Stimulated activated naive CD8-positive, alpha-beta T cell treated with anti-CD3 and anti-CD28 coated beads, Interleukin-15, Interleukin-2, amounts not matched to agents 100 ng/mL and 50 ng/mL, for 24 hours (primary cell): ENCODE measurements at regions not wholly inside any gene's neighbourhood (a gene's known extent, or its start where the extent isn't known, plus 50 kb on each side); places are given as distances from the start of the nearest gene placed in this dataset.
"Not testable (repeated sequence)": the region's sequence is repeated elsewhere in the genome, so short reads cannot be mapped to it uniquely, and the experiment has no call there.

Experiments
- H3K27ac Mint-ChIP-seq: one replicate; pipeline ENCODE4 v1.8.0; 2021; ENCODE audit warnings: mild to moderate bottlenecking, mixed read lengths
- H3K27me3 Mint-ChIP-seq: one replicate; pipeline ENCODE4 v1.8.0; 2021; ENCODE audit warnings: mixed read lengths
- H3K36me3 Mint-ChIP-seq: one replicate; pipeline ENCODE4 v1.8.0; 2021; ENCODE audit warnings: low read depth, mixed read lengths
- H3K4me1 Mint-ChIP-seq: one replicate; pipeline ENCODE4 v1.8.0; 2021; ENCODE audit warnings: low read depth, mixed read lengths
- H3K4me3 Mint-ChIP-seq: one replicate; pipeline ENCODE4 v1.8.0; 2021; ENCODE audit warnings: mild to moderate bottlenecking, mixed read lengths
- H3K9me3 Mint-ChIP-seq: one replicate; pipeline ENCODE4 v1.8.0; 2021; ENCODE audit warnings: mixed read lengths

GRCh38 chr6:104477569-104477968, 382.1 kb downstream of the HACE1 start:
- H3K4me1 Mint-ChIP-seq, result no peaks in the 10 kb centered on the region

GRCh38 chr6:104473021-104473429, 386.7 kb downstream of the HACE1 start:
- no peaks in the 10 kb centered on the region for H3K4me1 Mint-ChIP-seq
- peaks cover 2% of the 10 kb centered on the region for H3K27me3 Mint-ChIP-seq
- no peaks in the 10 kb centered on the region for H3K36me3 Mint-ChIP-seq
- no peak overlapping the region for H3K27ac Mint-ChIP-seq
- no peak overlapping the region for H3K4me3 Mint-ChIP-seq
- peaks cover 2% of the 10 kb centered on the region for H3K9me3 Mint-ChIP-seq

More at GRCh38 chr6:104477569-104477968, 382.1 kb downstream of the HACE1 start:
- Mint-ChIP-seq H3K36me3 (no peaks in the 10 kb centered on the region), H3K9me3 (no peaks in the 10 kb centered on the region), H3K4me3 (no peak overlapping the region), H3K27ac (no peak overlapping the region), H3K27me3 (peaks cover 1% of the 10 kb centered on the region)

- no peak overlapping the region for H3K4me3 Mint-ChIP-seq
- no peak overlapping the region for H3K27ac Mint-ChIP-seq
- H3K4me1 Mint-ChIP-seq, result no peaks in the 10 kb centered on the region
- H3K27me3 Mint-ChIP-seq, result peaks cover 4% of the 10 kb centered on the region
- peaks cover 3% of the 10 kb centered on the region for H3K9me3 Mint-ChIP-seq
- H3K36me3 Mint-ChIP-seq, result no peaks in the 10 kb centered on the region
These were observed 387.5 kb downstream of the HACE1 start for GRCh38 chr6:104472021-104472901.

DNA sequence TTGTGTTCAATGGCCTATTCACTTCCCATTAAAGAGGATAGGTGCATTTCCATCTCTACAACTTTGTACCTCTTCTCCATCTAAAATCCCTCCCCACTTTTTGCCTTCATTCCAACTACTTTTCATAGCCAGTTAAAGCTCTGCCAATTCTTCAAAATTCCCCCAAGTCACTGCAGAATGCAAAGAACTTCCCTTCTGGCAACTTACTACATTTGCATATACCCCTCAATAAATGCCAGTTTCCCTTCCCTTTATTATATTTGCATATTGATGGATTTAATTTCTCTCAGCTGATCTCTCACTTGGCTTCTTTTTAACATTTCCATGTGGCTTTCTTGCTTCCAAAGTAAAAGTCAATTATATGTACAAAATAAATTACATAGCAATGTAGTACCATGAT, 393.4 kb downstream of the HACE1 start:
- no peak overlapping the region for H3K27ac Mint-ChIP-seq
- no peak overlapping the region for H3K4me3 Mint-ChIP-seq
- H3K4me1 Mint-ChIP-seq, result no peaks in the 10 kb centered on the region

GRCh38 chr6:104462811-104463599, 396.7 kb downstream of the HACE1 start:
- H3K36me3 Mint-ChIP-seq, result no peaks in the 10 kb centered on the region

More for the DNA sequence above, 393.4 kb downstream of the HACE1 start:
- peaks cover 3% of the 10 kb centered on the region for H3K9me3 Mint-ChIP-seq
- H3K36me3 Mint-ChIP-seq, result no peaks in the 10 kb centered on the region
- peaks cover 4% of the 10 kb centered on the region for H3K27me3 Mint-ChIP-seq

DNA sequence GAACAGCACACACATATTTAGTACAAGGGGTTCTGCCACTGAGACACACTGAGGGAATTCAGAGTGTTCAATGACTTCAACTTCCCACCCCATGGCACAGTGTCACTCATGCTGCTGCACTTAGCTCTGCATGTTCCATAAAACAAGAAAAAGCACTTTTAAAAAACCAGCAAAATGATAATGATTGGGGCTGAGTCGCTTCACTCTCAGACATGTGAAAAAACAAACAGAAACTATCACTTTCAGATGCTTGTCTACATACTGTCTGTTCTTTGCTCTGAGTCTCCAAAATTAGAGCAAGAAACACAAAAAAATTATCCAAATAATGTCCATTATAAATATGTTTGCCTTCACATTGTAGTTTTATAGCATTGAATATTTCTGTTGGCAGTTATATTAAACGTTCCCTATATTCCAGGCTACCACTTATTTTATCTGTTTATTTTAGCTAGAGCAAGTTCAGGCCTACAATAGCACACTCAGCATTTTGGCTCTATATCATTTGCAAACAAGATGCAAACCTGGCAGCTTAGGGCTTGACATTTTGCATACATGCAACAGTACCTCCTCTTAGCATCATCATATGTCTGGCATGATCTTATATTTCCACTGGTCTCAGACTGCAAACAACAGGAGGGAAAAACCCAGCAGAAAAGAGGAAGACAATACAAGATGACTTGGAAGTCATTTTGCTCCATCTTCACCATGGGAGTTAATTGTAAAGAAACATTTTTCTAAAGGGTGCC, 398.8 kb downstream of the HACE1 start:
- H3K27me3 Mint-ChIP-seq, result no peaks in the 10 kb centered on the region
- no peak overlapping the region for H3K27ac Mint-ChIP-seq
- no peak overlapping the region for H3K4me3 Mint-ChIP-seq
- no peaks in the 10 kb centered on the region for H3K9me3 Mint-ChIP-seq
- H3K4me1 Mint-ChIP-seq, result no peaks in the 10 kb centered on the region
- H3K36me3 Mint-ChIP-seq, result no peaks in the 10 kb centered on the region

More at GRCh38 chr6:104462811-104463599, 396.7 kb downstream of the HACE1 start:
- no peak overlapping the region for H3K4me3 Mint-ChIP-seq
- no peaks in the 10 kb centered on the region for H3K4me1 Mint-ChIP-seq
- no peak overlapping the region for H3K27ac Mint-ChIP-seq
- peaks cover 1% of the 10 kb centered on the region for H3K27me3 Mint-ChIP-seq
- peaks cover 1% of the 10 kb centered on the region for H3K9me3 Mint-ChIP-seq

- no peaks in the 10 kb centered on the region for H3K27me3 Mint-ChIP-seq
- H3K9me3 Mint-ChIP-seq, result no peaks in the 10 kb centered on the region
- H3K4me1 Mint-ChIP-seq, result no peaks in the 10 kb centered on the region
- no peak overlapping the region for H3K27ac Mint-ChIP-seq
- H3K36me3 Mint-ChIP-seq, result no peaks in the 10 kb centered on the region
- no peak overlapping the region for H3K4me3 Mint-ChIP-seq
These were observed 400.2 kb downstream of the HACE1 start for GRCh38 chr6:104459543-104459942.

- H3K4me1 Mint-ChIP-seq, result no peaks in the 10 kb centered on the region
- H3K27me3 Mint-ChIP-seq, result no peaks in the 10 kb centered on the region
- no peak overlapping the region for H3K27ac Mint-ChIP-seq
- no peaks in the 10 kb centered on the region for H3K36me3 Mint-ChIP-seq
- H3K4me3 Mint-ChIP-seq, result no peak overlapping the region
- no peaks in the 10 kb centered on the region for H3K9me3 Mint-ChIP-seq
These were observed 409.8 kb downstream of the HACE1 start for GRCh38 chr6:104449918-104450317.

- H3K4me1 Mint-ChIP-seq, H3K9me3 Mint-ChIP-seq, H3K27me3 Mint-ChIP-seq, H3K4me3 Mint-ChIP-seq, H3K36me3 Mint-ChIP-seq, H3K27ac Mint-ChIP-seq: not testable (repeated sequence)
These were observed 413.3 kb downstream of the HACE1 start for GRCh38 chr6:104446101-104447080.

GRCh38 chr6:104434519-104434918, 425.2 kb downstream of the HACE1 start:
- no peak overlapping the region for H3K27ac Mint-ChIP-seq
- H3K4me1 Mint-ChIP-seq, result no peaks in the 10 kb centered on the region
- H3K36me3 Mint-ChIP-seq, result no peaks in the 10 kb centered on the region
- H3K4me3 Mint-ChIP-seq, result no peak overlapping the region
- H3K27me3 Mint-ChIP-seq, result no peaks in the 10 kb centered on the region
- H3K9me3 Mint-ChIP-seq, result peaks cover 6% of the 10 kb centered on the region

DNA sequence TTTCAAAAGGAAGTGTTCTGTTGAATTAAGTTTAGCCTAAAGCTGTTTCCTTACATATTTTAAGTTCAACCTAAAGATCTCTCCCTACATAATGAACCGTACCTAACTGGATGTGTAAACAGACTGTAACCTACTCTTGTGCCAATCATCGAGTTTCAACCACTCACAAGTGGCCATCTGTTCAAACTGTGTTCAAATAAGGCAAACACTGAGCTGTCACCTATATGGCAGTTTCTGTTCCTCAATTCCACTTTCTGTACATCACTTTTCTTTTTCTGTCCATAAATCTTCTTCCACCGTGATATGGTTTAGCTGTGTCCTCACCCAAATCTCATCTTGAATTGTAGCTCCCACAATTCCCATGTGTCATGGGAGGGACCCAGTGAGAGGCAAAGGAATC, 428.6 kb downstream of the HACE1 start:
- Mint-ChIP-seq H3K36me3 (no peaks in the 10 kb centered on the region), H3K4me3 (no peak overlapping the region), H3K27ac (no peak overlapping the region), H3K9me3 (peaks cover 6% of the 10 kb centered on the region), H3K4me1 (no peaks in the 10 kb centered on the region), H3K27me3 (no peaks in the 10 kb centered on the region)

DNA sequence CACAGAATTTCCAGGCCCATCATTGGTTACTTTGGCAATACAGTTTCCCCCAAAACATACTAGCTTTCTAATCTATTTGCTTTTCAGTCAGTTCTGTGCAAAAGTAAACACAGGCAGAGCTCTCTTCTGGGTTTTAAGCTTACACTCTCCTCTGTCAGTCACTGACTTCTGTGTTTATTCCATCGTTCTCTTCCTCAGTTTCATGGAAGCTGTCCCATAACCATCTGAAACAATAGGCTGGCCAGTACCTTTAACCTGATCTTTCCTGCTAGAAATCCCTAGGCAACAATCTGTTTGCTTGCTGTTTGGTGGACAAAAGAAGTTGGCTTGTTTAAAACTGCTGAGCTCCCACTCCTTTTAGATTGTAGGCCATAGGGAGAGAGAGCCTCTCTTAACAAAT, 431.5 kb downstream of the HACE1 start:
- no peaks in the 10 kb centered on the region for H3K4me1 Mint-ChIP-seq

DNA sequence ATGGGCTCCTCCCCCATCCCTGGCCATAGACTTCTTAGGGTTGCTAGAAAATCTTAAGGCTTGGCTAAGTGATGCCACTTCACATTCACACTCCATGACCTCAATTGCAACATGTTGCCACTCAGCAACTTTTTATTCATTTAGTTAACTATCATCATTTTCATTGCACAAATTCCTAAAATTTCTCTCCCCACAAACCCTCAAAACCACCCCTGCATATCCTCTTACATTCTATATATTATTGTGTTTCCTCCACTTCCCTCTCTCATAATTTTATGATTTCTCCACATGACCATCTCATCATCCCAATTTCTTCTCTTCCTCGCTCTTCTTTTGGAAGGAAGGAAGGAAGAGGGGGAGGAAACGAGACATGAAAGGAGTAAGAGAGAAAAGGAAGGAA, 436.0 kb downstream of the HACE1 start:
- Mint-ChIP-seq H3K27ac (no peak overlapping the region), H3K9me3 (peaks cover 20% of the 10 kb centered on the region), H3K4me3 (no peak overlapping the region)

More for the DNA sequence above, 431.5 kb downstream of the HACE1 start:
- H3K9me3 Mint-ChIP-seq, result peaks cover 8% of the 10 kb centered on the region
- H3K4me3 Mint-ChIP-seq, result no peak overlapping the region
- no peak overlapping the region for H3K27ac Mint-ChIP-seq
- H3K36me3 Mint-ChIP-seq, result no peaks in the 10 kb centered on the region
- no peaks in the 10 kb centered on the region for H3K27me3 Mint-ChIP-seq

GRCh38 chr6:104421650-104422049, 438.1 kb downstream of the HACE1 start:
- no peak overlapping the region for H3K27ac Mint-ChIP-seq
- H3K4me3 Mint-ChIP-seq, result no peak overlapping the region
- H3K27me3 Mint-ChIP-seq, result no peaks in the 10 kb centered on the region
- H3K4me1 Mint-ChIP-seq, result no peaks in the 10 kb centered on the region
- peaks cover 20% of the 10 kb centered on the region for H3K9me3 Mint-ChIP-seq
- H3K36me3 Mint-ChIP-seq, result no peaks in the 10 kb centered on the region

More for the DNA sequence above, 436.0 kb downstream of the HACE1 start:
- H3K27me3 Mint-ChIP-seq, result no peaks in the 10 kb centered on the region
- H3K36me3 Mint-ChIP-seq, result no peaks in the 10 kb centered on the region
- H3K4me1 Mint-ChIP-seq, result no peaks in the 10 kb centered on the region
